Fibroblast of lung (primary cell): ENCODE measurements at regions not wholly inside any gene's neighbourhood (a gene's known extent, or its start where the extent isn't known, plus 50 kb on each side); places are given as distances from the start of the nearest gene placed in this dataset.

ENCODE experiments used
- DNase-seq, 2 donors: peaks; one replicate each; pipeline versions ENCODE4 v3.0.0 to v3.0.0-alpha.2; 2010; ENCODE audit warnings: low read depth in 2 of 2
- H2AFZ ChIP-seq: 2 replicates; pipeline ENCODE4 v1.5.1; 2012; ENCODE audit warnings: low read length, control low read depth, inconsistent platforms
- H3K27ac ChIP-seq: 2 replicates; pipeline ENCODE4 v1.5.1; 2011; ENCODE audit warnings: low read length, control low read depth; ENCODE audit not compliant: insufficient read depth
- H3K27me3 ChIP-seq: 2 replicates; pipeline ENCODE4 v1.5.1; 2011; ENCODE audit warnings: mild to moderate bottlenecking, low read length; ENCODE audit not compliant: control insufficient read depth, insufficient read depth
- H3K36me3 ChIP-seq: 2 replicates; pipeline ENCODE4 v1.5.1; 2011; ENCODE audit warnings: low read length; ENCODE audit not compliant: control insufficient read depth, insufficient read depth
- H3K4me1 ChIP-seq: 2 replicates; pipeline ENCODE4 v1.5.1; 2011; ENCODE audit warnings: low read length; ENCODE audit not compliant: control insufficient read depth, insufficient read depth; ENCODE audit errors: extremely low read depth
- H3K4me2 ChIP-seq: 2 replicates; pipeline ENCODE4 v1.5.1; 2011; ENCODE audit warnings: low read length, control low read depth; ENCODE audit not compliant: insufficient read depth; ENCODE audit errors: extremely low read depth
- H3K4me3 ChIP-seq, 4 experiments: fragments of 200-600 bp in 1 of 4; sonication (generic) in 1 of 4; replicated peaks in 1 of 4; 2 replicates each; pipeline ENCODE4 v1.5.1; 2011 to 2016; ENCODE audit warnings: low read length in 4 of 4, low read depth in 3 of 4, mild to moderate bottlenecking in 3 of 4, control low read depth in 2 of 4, inconsistent platforms in 1 of 4, mixed read lengths in 1 of 4; ENCODE audit not compliant: insufficient read depth in 1 of 4; ENCODE audit errors: control extremely low read depth in 1 of 4
- H3K79me2 ChIP-seq: 2 replicates; pipeline ENCODE4 v1.5.1; 2012; ENCODE audit warnings: mild to moderate bottlenecking, low read length, inconsistent platforms; ENCODE audit not compliant: control insufficient read depth, insufficient read depth
- H3K9ac ChIP-seq: 2 replicates; pipeline ENCODE4 v1.5.1; 2011; ENCODE audit warnings: mild to moderate bottlenecking, low read length, control low read depth; ENCODE audit not compliant: insufficient read depth
- H3K9me3 ChIP-seq: 2 replicates; pipeline ENCODE4 v1.5.1; 2012; ENCODE audit warnings: low read depth, low read length; ENCODE audit not compliant: control insufficient read depth, insufficient read depth
- H4K20me1 ChIP-seq: 2 replicates; pipeline ENCODE4 v1.5.1; 2011; ENCODE audit warnings: low read length; ENCODE audit not compliant: control insufficient read depth, insufficient read depth; ENCODE audit errors: extremely low read depth
- CTCF ChIP-seq, 2 donors: IDR thresholded peaks in 1 of 2; conservative IDR thresholded peaks in 1 of 2; 1 replicate in 1 of 2; 2 replicates in 1 of 2; pipeline ENCODE4 v1.5.1; 2011 to 2012; ENCODE audit warnings: low read length in 2 of 2, control low read depth in 1 of 2, inconsistent platforms in 1 of 2, low read depth in 1 of 2, mild to moderate bottlenecking in 1 of 2
- EZH2 ChIP-seq: IDR thresholded peaks from 2 replicates; pipeline ENCODE4 v1.5.1; 2012; ENCODE audit warnings: low read length, control low read depth, mild to moderate bottlenecking; ENCODE audit errors: missing control alignments

GRCh38 chr1:186770421-186770820 is 58.3 kb upstream of the PLA2G4A start:
- Histone ChIP-seq H3K4me3 (no peak overlapping the region), H3K9ac (no peak overlapping the region), H4K20me1 (no peaks in the 10 kb centered on the region), H3K4me1 (no peaks in the 10 kb centered on the region), H3K79me2 (no peaks in the 10 kb centered on the region), H3K27me3 (no peaks in the 10 kb centered on the region), H3K9me3 (no peaks in the 10 kb centered on the region), H3K36me3 (no peaks in the 10 kb centered on the region), H3K4me2 (no peak overlapping the region), H2AFZ (no peak overlapping the region), H3K27ac (no peak overlapping the region)
- no peak for DNase-seq
- no peak for TF ChIP-seq EZH2
- TF ChIP-seq CTCF (conservative IDR thresholded peaks at IDR 0.05 in 1 of 2, IDR thresholded peaks at IDR 0.05 in 1 of 2; ENCODE audit: low read depth in 1 of 2, low read length in 2 of 2): no peak

GRCh38 chr1:186768906-186769305 is 59.8 kb upstream of the PLA2G4A start:
- H4K20me1 ChIP-seq: no peaks in the 10 kb centered on the region
- H2AFZ ChIP-seq: no peak overlapping the region
- no peak overlapping the region for H3K4me2 ChIP-seq
- TF ChIP-seq EZH2: no peak
- no peak for TF ChIP-seq CTCF (conservative IDR thresholded peaks at IDR 0.05 in 1 of 2, IDR thresholded peaks at IDR 0.05 in 1 of 2; ENCODE audit: low read depth in 1 of 2, low read length in 2 of 2)
- no peaks in the 10 kb centered on the region for H3K79me2 ChIP-seq
- H3K27ac ChIP-seq: no peak overlapping the region
- H3K4me3 ChIP-seq: no peak overlapping the region
- no peaks in the 10 kb centered on the region for H3K4me1 ChIP-seq
- no peak overlapping the region for H3K9ac ChIP-seq
- H3K36me3 ChIP-seq: no peaks in the 10 kb centered on the region
- H3K9me3 ChIP-seq: no peaks in the 10 kb centered on the region
- no peaks in the 10 kb centered on the region for H3K27me3 ChIP-seq
- DNase-seq: no peak

GRCh38 chr1:186765446-186765845 is 63.3 kb upstream of the PLA2G4A start:
- H3K9me3 ChIP-seq: no peaks in the 10 kb centered on the region
- H3K4me3 ChIP-seq: no peak overlapping the region
- no peaks in the 10 kb centered on the region for H4K20me1 ChIP-seq
- H3K4me1 ChIP-seq: no peaks in the 10 kb centered on the region
- DNase-seq: no peak
- TF ChIP-seq EZH2 (no peak), CTCF (conservative IDR thresholded peaks at IDR 0.05 in 1 of 2, IDR thresholded peaks at IDR 0.05 in 1 of 2; ENCODE audit: low read depth in 1 of 2, low read length in 2 of 2) (no peak)
- no peak overlapping the region for H2AFZ ChIP-seq
- H3K79me2 ChIP-seq: no peaks in the 10 kb centered on the region
- H3K36me3 ChIP-seq: no peaks in the 10 kb centered on the region
- no peak overlapping the region for H3K27ac ChIP-seq
- no peaks in the 10 kb centered on the region for H3K27me3 ChIP-seq
- no peak overlapping the region for H3K9ac ChIP-seq
- no peak overlapping the region for H3K4me2 ChIP-seq
